A549 (cell line): ENCODE measurements at regions not wholly inside any gene's neighbourhood (a gene's known extent, or its start where the extent isn't known, plus 50 kb on each side); places are given as distances from the start of the nearest gene placed in this dataset.

Source experiments
- ATAC-seq, 2 experiments: fragments of 200-7000 bp in 1 of 2; fragments of >200 bp in 1 of 2; cut with Nextera tagmentation in 1 of 2; cut with Tn5 transposase in 1 of 2; 3 replicates each; pipeline versions ENCODE4 v1.8.0 to v1.9.1; 2018 to 2020; ENCODE audit warnings: mild to moderate bottlenecking in 1 of 2, moderate library complexity in 1 of 2
- CTCF ChIA-PET: fragments of 300-600 bp; sonication (Branson Sonifier 250); formaldehyde crosslinking; extraction: SDS; loops from one replicate; lab custom pipeline; 2021; ENCODE audit warnings: antibody characterized with exemption, inconsistent platforms; lab: Yijun Ruan, JAX
- POLR2A ChIA-PET: fragments of 350-600 bp; formaldehyde crosslinking; extraction: SDS; loops from one replicate; lab custom pipeline; 2021; ENCODE audit warnings: antibody characterized with exemption, inconsistent platforms; lab: Yijun Ruan, JAX
- DNase-seq, 2 experiments: peaks; one replicate each; pipeline versions ENCODE4 v3.0.0 to v3.0.0-alpha.2; 2011 to 2016; ENCODE audit warnings: low read depth in 1 of 2, low spot score in 1 of 2
- FAIRE-seq: peaks from 2 replicates; lab custom pipeline; 2011; peaks lifted over from hg19 to GRCh38; lab: Jason Lieb, UNC
- H3K27ac ChIP-seq, 2 experiments: fragments of >200 bp; sonication (Bioruptor Twin); formaldehyde crosslinking; 3 replicates each; pipeline ENCODE4 v1.5.1; 2016 to 2017
- H3K4me1 ChIP-seq: fragments of >200 bp; sonication (Bioruptor Twin); formaldehyde crosslinking; 3 replicates; pipeline ENCODE4 v1.6.1; 2016
- H3K4me2 ChIP-seq: fragments of >200 bp; sonication (Bioruptor Twin); formaldehyde crosslinking; 3 replicates; pipeline ENCODE4 v1.6.1; 2016
- H3K4me3 ChIP-seq: fragments of >200 bp; sonication (Bioruptor Twin); formaldehyde crosslinking; 3 replicates; pipeline ENCODE4 v1.5.1; 2016
- H3K9me3 ChIP-seq: fragments of >200 bp; sonication (Bioruptor Twin); formaldehyde crosslinking; 3 replicates; pipeline ENCODE4 v1.6.1; 2016
- CBX2 ChIP-seq: fragments of 200-600 bp; sonication (generic); IDR thresholded peaks from 2 replicates; pipeline ENCODE4 v1.6.1; 2016; ENCODE audit warnings: low read depth, mild to moderate bottlenecking, borderline replicate concordance
- CBX8 ChIP-seq: fragments of 200-600 bp; sonication (generic); IDR thresholded peaks from 2 replicates; pipeline ENCODE4 v1.6.1; 2016
- CEBPB ChIP-seq, 2 experiments: fragments of >200 bp in 1 of 2; sonication (Bioruptor Twin) in 1 of 2; formaldehyde crosslinking in 1 of 2; IDR thresholded peaks; 2 replicates each; pipeline ENCODE4 v1.6.1; 2012 to 2016
- CHD2 ChIP-seq: fragments of 150-350 bp; IDR thresholded peaks from 2 replicates; pipeline ENCODE4 v1.6.1; 2014; ENCODE audit warnings: low read length; ENCODE audit not compliant: partially characterized antibody
- CHD4 ChIP-seq: fragments of 200-600 bp; sonication (generic); IDR thresholded peaks from 2 replicates; pipeline ENCODE4 v1.6.1; 2016; ENCODE audit warnings: antibody characterized with exemption, mild to moderate bottlenecking, borderline replicate concordance
- E2F6 ChIP-seq: IDR thresholded peaks from 2 replicates; pipeline ENCODE4 v1.6.1; 2012; ENCODE audit warnings: low read depth, borderline replicate concordance
- EHF ChIP-seq: fragments of 250-450 bp; sonication (Bioruptor Pico); IDR thresholded peaks from 2 replicates; pipeline ENCODE4 v1.5.0; 2020; ENCODE audit warnings: mild to moderate bottlenecking
- EHMT2 ChIP-seq: fragments of 200-600 bp; sonication (generic); IDR thresholded peaks from 2 replicates; pipeline ENCODE4 v1.6.1; 2016; ENCODE audit warnings: antibody characterized with exemption, low read depth, mild to moderate bottlenecking, moderate library complexity
- ELK1 ChIP-seq: fragments of 150-350 bp; IDR thresholded peaks from 2 replicates; pipeline ENCODE4 v1.6.1; 2014; ENCODE audit warnings: low read depth, mild to moderate bottlenecking, low read length
- EP300 ChIP-seq, 2 experiments: fragments of >200 bp; sonication (Bioruptor Twin); formaldehyde crosslinking; IDR thresholded peaks; 2 replicates in 1 of 2; 3 replicates in 1 of 2; pipeline ENCODE4 v1.6.1; 2016 to 2017
- GATA3 ChIP-seq: IDR thresholded peaks from 2 replicates; pipeline ENCODE4 v1.6.1; 2012; ENCODE audit warnings: borderline replicate concordance
- HDAC2 ChIP-seq: fragments of 200-600 bp; sonication (generic); IDR thresholded peaks from 2 replicates; pipeline ENCODE4 v1.6.1; 2016
- HES2 ChIP-seq: fragments of >200 bp; sonication (Bioruptor Twin); formaldehyde crosslinking; IDR thresholded peaks from 2 replicates; pipeline ENCODE4 v1.6.1; 2016
- HEYL ChIP-seq: fragments of 250-450 bp; sonication (Bioruptor Pico); IDR thresholded peaks from 2 replicates; pipeline ENCODE4 v1.8.0; 2021; ENCODE audit warnings: mild to moderate bottlenecking, moderate library complexity
- HOXB13 ChIP-seq: fragments of 250-450 bp; sonication (Bioruptor Pico); IDR thresholded peaks from 2 replicates; pipeline ENCODE4 v1.5.0; 2020; ENCODE audit warnings: low read depth, mild to moderate bottlenecking, moderate library complexity
- JUN ChIP-seq, 2 experiments: fragments of >200 bp; sonication (Bioruptor Twin); formaldehyde crosslinking; IDR thresholded peaks; 2 replicates in 1 of 2; 3 replicates in 1 of 2; pipeline ENCODE4 v1.6.1; 2016 to 2017
- JUNB ChIP-seq: fragments of >200 bp; sonication (Bioruptor Twin); formaldehyde crosslinking; IDR thresholded peaks from 2 replicates; pipeline ENCODE4 v1.6.1; 2016
- KDM5A ChIP-seq: fragments of 200-600 bp; sonication (generic); IDR thresholded peaks from 2 replicates; pipeline ENCODE4 v1.6.1; 2016; ENCODE audit warnings: antibody characterized with exemption, mild to moderate bottlenecking
- MAX ChIP-seq: IDR thresholded peaks from 2 replicates; pipeline ENCODE4 v1.6.1; 2012
- NFE2L2 ChIP-seq: fragments of 150-350 bp; conservative IDR thresholded peaks from 2 replicates; pipeline ENCODE4 v1.6.1; 2014; ENCODE audit warnings: low read length
- POLR2AphosphoS2 ChIP-seq: conservative IDR thresholded peaks from 2 replicates; pipeline ENCODE4 v1.6.1; 2012; ENCODE audit warnings: low read length, improper control_type of control experiment, inconsistent platforms
- RARB ChIP-seq: fragments of 250-450 bp; sonication (Bioruptor Pico); IDR thresholded peaks from 2 replicates; pipeline ENCODE4 v1.8.0; 2021; ENCODE audit warnings: mild to moderate bottlenecking, moderate library complexity
- REST ChIP-seq: fragments of 200-600 bp; sonication (generic); IDR thresholded peaks from 2 replicates; pipeline ENCODE4 v1.6.1; 2016; ENCODE audit warnings: antibody characterized with exemption, mild to moderate bottlenecking, moderate library complexity
- RNF2 ChIP-seq: fragments of 200-600 bp; sonication (generic); IDR thresholded peaks from 2 replicates; pipeline ENCODE4 v1.6.1; 2016; ENCODE audit warnings: low read depth, mild to moderate bottlenecking, antibody characterized with exemption, moderate library complexity, borderline replicate concordance
- USF2 ChIP-seq: fragments of 450-650 bp; IDR thresholded peaks from 2 replicates; pipeline ENCODE4 v1.6.1; 2014; ENCODE audit warnings: antibody characterized with exemption
- ZC3H11A ChIP-seq: fragments of 450-650 bp; IDR thresholded peaks from 2 replicates; pipeline ENCODE4 v1.6.1; 2014; ENCODE audit warnings: antibody characterized with exemption, mild to moderate bottlenecking
- ZFP36 ChIP-seq: fragments of 450-650 bp; IDR thresholded peaks from 2 replicates; pipeline ENCODE4 v1.6.1; 2014; ENCODE audit warnings: borderline replicate concordance; ENCODE audit not compliant: partially characterized antibody
- ZSCAN20 ChIP-seq: fragments of 250-450 bp; sonication (Bioruptor Pico); IDR thresholded peaks from 2 replicates; pipeline ENCODE4 v1.8.0; 2022; ENCODE audit warnings: mild to moderate bottlenecking, moderate library complexity
- WGBS: methylation state at CpG from one replicate; pipeline ENCODE4 v1.1.6; 2017; ENCODE audit errors: missing lambda C conversion rate; 5-methylcytosine and 5-hydroxymethylcytosine counted together

- TF ChIP-seq ELK1 (no peak), HEYL (no peak), RARB (CRISPR knock-in tag) (no peak), CEBPB (IDR thresholded peaks at IDR 0.05) (no peak), HES2 (no peak)
These were observed 408.7 kb downstream of the ADAMTS20 start (continued) for GRCh38 chr12:43143278-43143677.

- Histone ChIP-seq H3K4me1 (no peaks in the 10 kb centered on the region), H3K4me3 (no peak overlapping the region), H3K9me3 (0 out of 3 replicates have a peak, but pooled peaks cover 3% of the 10 kb centered on the region)
- POLR2A ChIA-PET = no interaction called here
- ATAC-seq (no peak), DNase-seq (no peak), FAIRE-seq (no peak)
- WGBS = 20% methylated on average over 1 of the region's 1 CpG
- TF ChIP-seq GATA3 = no peak
- no peak for TF ChIP-seq HDAC2
- no peak for TF ChIP-seq EP300 (IDR thresholded peaks at IDR 0.05)
- TF ChIP-seq ELK1 = no peak
- TF ChIP-seq CHD4 = no peak
- no peak for TF ChIP-seq CEBPB (IDR thresholded peaks at IDR 0.05)
- no peak for TF ChIP-seq E2F6
- TF ChIP-seq CBX2 = no peak
- TF ChIP-seq EHMT2 = no peak
- no peak for TF ChIP-seq JUNB
- no peak for TF ChIP-seq ZC3H11A
- TF ChIP-seq NFE2L2 = no peak
- no peak for TF ChIP-seq USF2
- TF ChIP-seq JUN (IDR thresholded peaks at IDR 0.05) = no peak
- TF ChIP-seq ZFP36 = no peak
- no peak for TF ChIP-seq RNF2
- no peak for TF ChIP-seq KDM5A
- TF ChIP-seq HES2 = no peak
- no peak for TF ChIP-seq MAX
- TF ChIP-seq, all 56 proteins: peak for 0
- CTCF ChIA-PET = no interaction called here
- no peak overlapping the region for H3K4me2 ChIP-seq
- H3K27ac ChIP-seq = no peak overlapping the region
These were observed 419.7 kb downstream of the ADAMTS20 start for GRCh38 chr12:43132291-43132690.

GRCh38 chr12:43131301-43131700 is 420.7 kb downstream of the ADAMTS20 start:
- Histone ChIP-seq H3K27ac (no peak overlapping the region), H3K4me1 (no peaks in the 10 kb centered on the region), H3K4me2 (no peak overlapping the region), H3K4me3 (no peak overlapping the region), H3K9me3 (0 out of 3 replicates have a peak, but pooled peaks cover 3% of the 10 kb centered on the region)
- no peak for DNase-seq
- CTCF ChIA-PET = no interaction called here
- ATAC-seq = no peak
- POLR2A ChIA-PET = no interaction called here
- no peak for FAIRE-seq
- WGBS = 96% methylated on average over 1 of the region's 1 CpG
- TF ChIP-seq EHF (no peak), ZFP36 (no peak), HOXB13 (no peak), POLR2AphosphoS2 (no peak), CHD2 (no peak), CBX8 (no peak), HEYL (no peak), ZSCAN20 (CRISPR knock-in tag) (no peak), REST (no peak), JUNB (no peak)
